Pancreas (tissue), 10 donors: ENCODE measurements at regions not wholly inside any gene's neighbourhood (a gene's known extent, or its start where the extent isn't known, plus 50 kb on each side); places are given as distances from the start of the nearest gene placed in this dataset.

Experiments
- ATAC-seq, 4 donors: fragments of 200-7000 bp; cut with Tn5 transposase; one replicate each; pipeline versions ENCODE4 v1.8.0 to v1.9.1; 2020; ENCODE audit warnings: mild to moderate bottlenecking in 4 of 4, moderate library complexity in 4 of 4
- DNase-seq, 6 donors: peaks; one replicate each; pipeline ENCODE4 v3.0.0-alpha.2; 2020
- FAIRE-seq: peaks from 2 replicates; lab custom pipeline; 2012; peaks lifted over from hg19 to GRCh38; lab: Jason Lieb, UNC
- H3K27ac ChIP-seq, 4 donors: fragments of 200-600 bp; sonication (generic); 1 replicate in 3 of 4; 2 replicates in 1 of 4; pipeline versions ENCODE4 v1.5.0 to v1.8.0; 2020
- H3K27me3 ChIP-seq, 4 donors: fragments of 200-600 bp; one replicate each; pipeline ENCODE4 v1.8.0; 2021
- H3K36me3 ChIP-seq, 3 donors: fragments of 200-600 bp; sonication (generic) in 1 of 3; one replicate each; pipeline versions ENCODE4 v1.5.0 to v1.8.0; 2020 to 2021
- H3K4me1 ChIP-seq, 3 donors: fragments of 200-600 bp; one replicate each; pipeline ENCODE4 v1.8.0; 2021
- H3K4me3 ChIP-seq, 4 donors: fragments of 200-600 bp; sonication (generic) in 2 of 4; one replicate each; pipeline versions ENCODE4 v1.5.0 to v1.8.0; 2020 to 2021
- H3K9me3 ChIP-seq, 4 donors: fragments of 200-600 bp; one replicate each; pipeline ENCODE4 v1.8.0; 2021
- CTCF ChIP-seq, 4 donors: fragments of 200-600 bp; sonication (generic) in 3 of 4; IDR thresholded peaks; one replicate each; pipeline versions ENCODE4 v1.5.0 to v1.8.0; 2021; ENCODE audit warnings: antibody characterized with exemption in 4 of 4
- WGBS, 2 donors: extraction: QIAGEN DNeasy Blood & Tissue Kit; methylation state at CpG; one replicate each; pipeline ENCODE4 v1.1.7; 2013; 5-methylcytosine and 5-hydroxymethylcytosine counted together
- intact Hi-C, 3 donors: fragments of 100-400 bp; cut with DNase I; formaldehyde crosslinking; loops; one replicate each; pipeline versions ENCODE4 v1.11.1 to v1.14.2; 2022
- donor health status: healthy with polysubstance abuse.
- donor health status: DM: no; HTN: no; CAD: no; lungs with moderate emphysema.
- donor health status: DM: no; HTN: no; CAD: no.
- donor health status: control.
- donor health status: control.
- donor health status: Bipolar disorder and iron deficiency.
- donor health status: DM: yes; HTN: yes; CAD: no.
- donor health status: DM: no; HTN: no; CAD: no.
- donor health status: DM: no; HTN: no; CAD: no.
- donor health status: DM: yes; HTN: yes; CAD: no.

- Histone ChIP-seq H3K36me3 (no peaks in the 10 kb centered on the region), H3K27ac (no peak overlapping the region), H3K4me3 (no peak overlapping the region), H3K9me3 (no peaks in the 10 kb centered on the region), H3K27me3 (no peaks in the 10 kb centered on the region), H3K4me1 (no peaks in the 10 kb centered on the region)
- no peak for DNase-seq
- ATAC-seq: no peak
- 65 to 78% methylated on average over 6 of the region's 6 CpGs for WGBS, 2 donors
- intact Hi-C loops: no loop called here
- FAIRE-seq: no peak
- no peak for TF ChIP-seq CTCF (IDR thresholded peaks at IDR 0.05)
Observed at GRCh38 chr11:109192864-109193263, 229.1 kb upstream of the C11orf87 start.

- ATAC-seq: no peak
- no peak for TF ChIP-seq CTCF (IDR thresholded peaks at IDR 0.05)
- Histone ChIP-seq H3K27ac (no peak overlapping the region), H3K4me3 (no peak overlapping the region), H3K4me1 (no peaks in the 10 kb centered on the region), H3K36me3 (no peaks in the 10 kb centered on the region), H3K9me3 (no peaks in the 10 kb centered on the region), H3K27me3 (no peaks in the 10 kb centered on the region)
- WGBS, 2 donors: 45 to 53% methylated on average over 1 of the region's 1 CpG
- FAIRE-seq: no peak
- no peak for DNase-seq
- intact Hi-C loops: no loop called here
Observed at GRCh38 chr11:109193880-109194279, 228.1 kb upstream of the C11orf87 start.

GRCh38 chr11:109196016-109196415 is 226.0 kb upstream of the C11orf87 start:
- no peak for FAIRE-seq
- no peak for TF ChIP-seq CTCF (IDR thresholded peaks at IDR 0.05)
- H3K9me3 ChIP-seq: no peaks in the 10 kb centered on the region
- no peak for ATAC-seq
- DNase-seq: no peak
- no peak overlapping the region for H3K27ac ChIP-seq
- WGBS, 2 donors: 89 to 92% methylated on average over 2 of the region's 2 CpGs
- H3K36me3 ChIP-seq: no peaks in the 10 kb centered on the region
- no peaks in the 10 kb centered on the region for H3K4me1 ChIP-seq
- no peak overlapping the region for H3K4me3 ChIP-seq
- intact Hi-C loops: no loop called here
- no peaks in the 10 kb centered on the region for H3K27me3 ChIP-seq

- Histone ChIP-seq H3K9me3 (no peaks in the 10 kb centered on the region), H3K27me3 (no peaks in the 10 kb centered on the region), H3K36me3 (no peaks in the 10 kb centered on the region), H3K4me3 (no peak overlapping the region), H3K27ac (no peak overlapping the region), H3K4me1 (no peaks in the 10 kb centered on the region)
- DNase-seq: no peak
- no peak for TF ChIP-seq CTCF (IDR thresholded peaks at IDR 0.05)
- intact Hi-C loops: no loop called here
- no peak for FAIRE-seq
- no peak for ATAC-seq
- 43 to 73% methylated on average over 1 of the region's 1 CpG for WGBS, 2 donors
Observed at GRCh38 chr11:109197656-109198055, 224.3 kb upstream of the C11orf87 start.

GRCh38 chr11:109203176-109203575 is 218.8 kb upstream of the C11orf87 start:
- no peak for FAIRE-seq
- DNase-seq: no peak
- 45 to 47% methylated on average over 1 of the region's 1 CpG for WGBS, 2 donors
- no peak for TF ChIP-seq CTCF (IDR thresholded peaks at IDR 0.05)
- no peak for ATAC-seq
- Histone ChIP-seq H3K27ac (no peak overlapping the region), H3K9me3 (no peaks in the 10 kb centered on the region), H3K36me3 (no peaks in the 10 kb centered on the region), H3K4me3 (no peak overlapping the region), H3K27me3 (no peaks in the 10 kb centered on the region), H3K4me1 (no peaks in the 10 kb centered on the region)
- intact Hi-C loops: no loop called here
